SK-N-SH treated with all-trans-retinoic acid at 6 μM for 48 hours (cell line): ENCODE measurements at regions not wholly inside any gene's neighbourhood (a gene's known extent, or its start where the extent isn't known, plus 50 kb on each side); places are given as distances from the start of the nearest gene placed in this dataset.

ENCODE experiments used
- ATAC-seq: fragments of 200-7000 bp; cut with Tn5 transposase; 3 replicates; pipeline ENCODE4 v1.9.1; 2020; ENCODE audit warnings: mild to moderate bottlenecking, moderate library complexity
- ARNTL ChIP-seq: fragments of 450-650 bp; formaldehyde crosslinking; IDR thresholded peaks from 2 replicates; pipeline ENCODE4 v1.5.0; 2020; ENCODE audit warnings: low read depth, mild to moderate bottlenecking, moderate library complexity, borderline replicate concordance
- BACH2 ChIP-seq: fragments of 250-450 bp; sonication (Bioruptor Pico); IDR thresholded peaks from 2 replicates; pipeline ENCODE4 v1.9.0; 2021; ENCODE audit warnings: mild to moderate bottlenecking, borderline replicate concordance
- CREB5 ChIP-seq: fragments of 250-450 bp; sonication (Bioruptor Pico); IDR thresholded peaks from 2 replicates; pipeline ENCODE4 v1.5.1; 2020; ENCODE audit warnings: low read depth, mild to moderate bottlenecking, moderate library complexity
- CSDC2 ChIP-seq: fragments of 250-450 bp; sonication (Bioruptor Pico); IDR thresholded peaks from 2 replicates; pipeline ENCODE4 v1.5.0; 2020; ENCODE audit warnings: mild to moderate bottlenecking, moderate library complexity
- CSRNP3 ChIP-seq: fragments of 250-450 bp; sonication (Bioruptor Pico); IDR thresholded peaks from 2 replicates; pipeline ENCODE4 v1.5.1; 2021; ENCODE audit warnings: mild to moderate bottlenecking, moderate library complexity
- ESRRG ChIP-seq: fragments of 250-450 bp; sonication (Bioruptor Pico); IDR thresholded peaks from 2 replicates; pipeline ENCODE4 v1.6.1; 2021; ENCODE audit warnings: mild to moderate bottlenecking
- GLIS3 ChIP-seq: fragments of 250-450 bp; sonication (Bioruptor Pico); IDR thresholded peaks from 2 replicates; pipeline ENCODE4 v1.5.0; 2020; ENCODE audit warnings: mild to moderate bottlenecking, moderate library complexity
- ISL1 ChIP-seq: fragments of 250-450 bp; sonication (Bioruptor Pico); IDR thresholded peaks from 2 replicates; pipeline ENCODE4 v2.1.2; 2022; ENCODE audit warnings: mild to moderate bottlenecking, moderate library complexity
- PATZ1 ChIP-seq: fragments of 250-450 bp; sonication (Bioruptor Pico); IDR thresholded peaks from 2 replicates; pipeline ENCODE4 v1.8.0; 2020; ENCODE audit warnings: mild to moderate bottlenecking, moderate library complexity, borderline replicate concordance
- POU6F1 ChIP-seq: fragments of 250-450 bp; sonication (Bioruptor Pico); IDR thresholded peaks from 2 replicates; pipeline ENCODE4 v1.8.0; 2021; ENCODE audit warnings: low read depth, mild to moderate bottlenecking, moderate library complexity, borderline replicate concordance
- PPARA ChIP-seq: fragments of 250-450 bp; sonication (Bioruptor Pico); IDR thresholded peaks from 2 replicates; pipeline ENCODE4 v1.5.0; 2020; ENCODE audit warnings: mild to moderate bottlenecking, borderline replicate concordance
- RARB ChIP-seq: fragments of 250-450 bp; sonication (Bioruptor Pico); IDR thresholded peaks from 2 replicates; pipeline ENCODE4 v1.8.0; 2021; ENCODE audit warnings: mild to moderate bottlenecking, moderate library complexity
- SNAI2 ChIP-seq: fragments of 250-450 bp; sonication (Bioruptor Pico); IDR thresholded peaks from 2 replicates; pipeline ENCODE4 v1.5.0; 2020; ENCODE audit warnings: mild to moderate bottlenecking, moderate library complexity
- TCF4 ChIP-seq: fragments of 250-450 bp; sonication (Bioruptor Pico); IDR thresholded peaks from 2 replicates; pipeline ENCODE4 v1.8.0; 2021; ENCODE audit warnings: mild to moderate bottlenecking, moderate library complexity, borderline replicate concordance
- TOX ChIP-seq: fragments of 250-450 bp; sonication (Bioruptor Pico); IDR thresholded peaks from 2 replicates; pipeline ENCODE4 v1.8.0; 2021; ENCODE audit warnings: mild to moderate bottlenecking, moderate library complexity, borderline replicate concordance
- TSHZ2 ChIP-seq: fragments of 250-450 bp; sonication (Bioruptor Pico); IDR thresholded peaks from 2 replicates; pipeline ENCODE4 v1.5.0; 2020; ENCODE audit warnings: mild to moderate bottlenecking, moderate library complexity
- ZC3H10 ChIP-seq: fragments of 250-450 bp; sonication (Bioruptor Pico); IDR thresholded peaks from 2 replicates; pipeline ENCODE4 v1.5.1; 2021; ENCODE audit warnings: mild to moderate bottlenecking, moderate library complexity
- ZFP3 ChIP-seq: fragments of 250-450 bp; sonication (Bioruptor Pico); IDR thresholded peaks from 2 replicates; pipeline ENCODE4 v1.5.0; 2020; ENCODE audit warnings: mild to moderate bottlenecking, moderate library complexity
- ZFP30 ChIP-seq: fragments of 450-650 bp; formaldehyde crosslinking; IDR thresholded peaks from 2 replicates; pipeline ENCODE4 v1.5.0; 2022; ENCODE audit warnings: mild to moderate bottlenecking, moderate library complexity
- ZNF565 ChIP-seq: fragments of 450-650 bp; formaldehyde crosslinking; conservative IDR thresholded peaks from 2 replicates; pipeline ENCODE4 v1.5.0; 2020; ENCODE audit warnings: low read depth, mild to moderate bottlenecking, moderate library complexity
- ZNF70 ChIP-seq: fragments of 450-650 bp; formaldehyde crosslinking; IDR thresholded peaks from 2 replicates; pipeline ENCODE4 v1.5.0; 2020; ENCODE audit warnings: mild to moderate bottlenecking, moderate library complexity
- ZNF8 ChIP-seq: fragments of 450-650 bp; formaldehyde crosslinking; IDR thresholded peaks from 2 replicates; pipeline ENCODE4 v1.5.0; 2020; ENCODE audit warnings: mild to moderate bottlenecking, moderate library complexity

GRCh38 chr5:92951746-92952145 is 629.3 kb downstream of the NR2F1-AS1 start (continued):
- TF ChIP-seq CREB5 (CRISPR knock-in tag) = no peak
- TF ChIP-seq BACH2 (CRISPR knock-in tag) = no peak
- TF ChIP-seq SNAI2 (CRISPR knock-in tag) = no peak
- no peak for TF ChIP-seq ISL1 (CRISPR knock-in tag)
- TF ChIP-seq POU6F1 (CRISPR knock-in tag) = no peak
- no peak for TF ChIP-seq GLIS3 (CRISPR knock-in tag)
- TF ChIP-seq PPARA (CRISPR knock-in tag) = no peak

GRCh38 chr5:92946546-92946945 is 634.5 kb downstream of the NR2F1-AS1 start:
- no peak for ATAC-seq
- TF ChIP-seq ARNTL (CRISPR knock-in tag) (no peak), GLIS3 (CRISPR knock-in tag) (no peak), ZNF565 (no peak), ESRRG (CRISPR knock-in tag) (no peak), PATZ1 (CRISPR knock-in tag) (no peak), ZFP3 (CRISPR knock-in tag) (no peak), CSRNP3 (CRISPR knock-in tag) (no peak)

GRCh38 chr5:92945605-92946097 is 635.4 kb downstream of the NR2F1-AS1 start:
- peak; percentile 68 for ATAC-seq
- TF ChIP-seq ZNF565 (no peak), PPARA (CRISPR knock-in tag) (no peak), TOX (no peak), ZNF70 (CRISPR knock-in tag) (no peak), ZFP30 (CRISPR knock-in tag) (no peak), ARNTL (CRISPR knock-in tag) (no peak), RARB (CRISPR knock-in tag) (no peak), SNAI2 (CRISPR knock-in tag) (no peak), ZNF8 (CRISPR knock-in tag) (no peak), TCF4 (CRISPR knock-in tag) (no peak), TSHZ2 (CRISPR knock-in tag) (no peak), GLIS3 (CRISPR knock-in tag) (no peak), ISL1 (CRISPR knock-in tag) (no peak), CREB5 (CRISPR knock-in tag) (no peak), CSRNP3 (CRISPR knock-in tag) (no peak), BACH2 (CRISPR knock-in tag) (no peak), PATZ1 (CRISPR knock-in tag) (no peak), CSDC2 (no peak), ZFP3 (CRISPR knock-in tag) (no peak), ZC3H10 (CRISPR knock-in tag) (no peak)
- TF ChIP-seq, all 23 proteins: peak for 0
